SK-N-SH (cell line): ENCODE measurements at regions not wholly inside any gene's neighbourhood (a gene's known extent, or its start where the extent isn't known, plus 50 kb on each side); places are given as distances from the start of the nearest gene placed in this dataset.
A peak's percentile ranks its signal among the peaks of the same experiment; 100 is the strongest.

Experiments used
- CTCF ChIA-PET: fragments of 300-600, 350-600 bp; formaldehyde crosslinking; extraction: SDS; loops from one replicate; lab custom pipeline; 2021; lab: Yijun Ruan, JAX
- POLR2A ChIA-PET: fragments of 350-600 bp; sonication (Branson Sonifier 250); formaldehyde crosslinking; extraction: SDS; loops from one replicate; lab custom pipeline; 2020; ENCODE audit warnings: antibody characterized with exemption, inconsistent platforms; lab: Yijun Ruan, JAX
- DNase-seq: peaks from one replicate; pipeline ENCODE4 v3.0.0; 2012
- H2AFZ ChIP-seq: fragments of 200-600 bp; sonication (generic); 2 replicates; pipeline ENCODE4 v1.8.1; 2016; ENCODE audit warnings: antibody characterized with exemption, mild to moderate bottlenecking, low read depth
- H3F3A ChIP-seq: fragments of 200-600 bp; sonication (generic); replicated peaks from 2 replicates; pipeline ENCODE3; 2016; ENCODE audit warnings: antibody characterized with exemption, mild to moderate bottlenecking; ENCODE audit not compliant: insufficient read depth
- H3K27ac ChIP-seq, 2 experiments: fragments of 200-500 bp in 1 of 2; fragments of 200-600 bp in 1 of 2; sonication (Bioruptor generic) in 1 of 2; sonication (generic), shearing (Covaris generic) in 1 of 2; 2 replicates each; pipeline versions ENCODE4 v1.5.1 to v1.6.1; 2014 to 2016; ENCODE audit warnings: low read depth in 2 of 2, inconsistent platforms in 1 of 2, low read length in 1 of 2, mild to moderate bottlenecking in 1 of 2, mixed read lengths in 1 of 2
- H3K27me3 ChIP-seq: fragments of 200-600 bp; sonication (generic), shearing (Covaris generic); 2 replicates; pipeline ENCODE4 v1.6.1; 2016; ENCODE audit warnings: mixed run types; ENCODE audit not compliant: insufficient read depth
- H3K36me3 ChIP-seq, 2 experiments: fragments of 200-500 bp in 1 of 2; fragments of 200-600 bp in 1 of 2; sonication (Bioruptor generic) in 1 of 2; sonication (generic) in 1 of 2; replicated peaks in 1 of 2; 2 replicates each; pipeline versions ENCODE3 to v1.5.1; 2014 to 2016; ENCODE audit warnings: low read length in 1 of 2, mild to moderate bottlenecking in 1 of 2; ENCODE audit not compliant: insufficient read depth in 2 of 2, control insufficient read depth in 1 of 2
- H3K4me1 ChIP-seq, 2 experiments: fragments of 200-500 bp in 1 of 2; fragments of 200-600 bp in 1 of 2; sonication (Bioruptor generic) in 1 of 2; sonication (generic), shearing (Covaris generic) in 1 of 2; 2 replicates each; pipeline versions ENCODE4 v1.5.1 to v1.6.1; 2014 to 2016; ENCODE audit warnings: low read depth in 1 of 2, low read length in 1 of 2, mixed run types in 1 of 2; ENCODE audit not compliant: insufficient read depth in 2 of 2, control insufficient read depth in 1 of 2
- H3K4me2 ChIP-seq: fragments of 200-600 bp; sonication (generic), shearing (Covaris generic); 2 replicates; pipeline ENCODE4 v1.6.1; 2017; ENCODE audit warnings: mixed run types
- H3K4me3 ChIP-seq, 2 experiments: fragments of 200-500 bp in 1 of 2; fragments of 200-600 bp in 1 of 2; sonication (Bioruptor generic) in 1 of 2; sonication (generic), shearing (Covaris generic) in 1 of 2; 2 replicates each; pipeline versions ENCODE4 v1.5.1 to v1.8.1; 2014 to 2016; ENCODE audit warnings: low read depth in 2 of 2, inconsistent platforms in 1 of 2, low read length in 1 of 2, mild to moderate bottlenecking in 1 of 2, mixed read lengths in 1 of 2, moderate library complexity in 1 of 2
- H3K79me2 ChIP-seq: fragments of 200-600 bp; sonication (generic); 2 replicates; pipeline ENCODE4 v1.8.1; 2017; ENCODE audit warnings: mild to moderate bottlenecking; ENCODE audit not compliant: insufficient read depth
- H3K9ac ChIP-seq: fragments of 200-600 bp; sonication (generic); 2 replicates; pipeline ENCODE4 v1.6.1; 2017; ENCODE audit warnings: mixed run types
- H3K9me2 ChIP-seq: fragments of 200-600 bp; sonication (generic); 2 replicates; pipeline ENCODE4 v1.6.1; 2017; ENCODE audit warnings: mixed run types
- H3K9me3 ChIP-seq: fragments of 200-600 bp; sonication (generic); 2 replicates; pipeline ENCODE4 v1.6.1; 2017; ENCODE audit warnings: mixed run types, mild to moderate bottlenecking, moderate library complexity
- H4K20me1 ChIP-seq: fragments of 200-600 bp; sonication (generic); 2 replicates; pipeline ENCODE4 v1.6.1; 2017; ENCODE audit warnings: mild to moderate bottlenecking, mixed run types; ENCODE audit not compliant: insufficient read depth
- CTCF ChIP-seq: fragments of 200-600 bp; sonication (generic); IDR thresholded peaks from 2 replicates; pipeline ENCODE4 v1.6.1; 2017; ENCODE audit warnings: antibody characterized with exemption, mild to moderate bottlenecking, moderate library complexity
- EZH2phosphoT487 ChIP-seq: fragments of 200-600 bp; sonication (generic); IDR thresholded peaks from 2 replicates; pipeline ENCODE4 v1.6.1; 2017; ENCODE audit warnings: low read depth, mixed run types, mild to moderate bottlenecking, antibody characterized with exemption, moderate library complexity, borderline replicate concordance
- FOXM1 ChIP-seq: IDR thresholded peaks from 2 replicates; pipeline ENCODE4 v1.4.0; 2012; ENCODE audit warnings: low read depth, mild to moderate bottlenecking
- GABPA ChIP-seq: IDR thresholded peaks from 2 replicates; pipeline ENCODE4 v1.4.0; 2012; ENCODE audit warnings: low read depth, mild to moderate bottlenecking
- GATA2 ChIP-seq: sonication (generic); formaldehyde crosslinking; IDR thresholded peaks from 2 replicates; pipeline ENCODE4 v1.5.0; 2020; ENCODE audit warnings: mild to moderate bottlenecking, missing genetic modification reagents
- NFIC ChIP-seq: IDR thresholded peaks from 2 replicates; pipeline ENCODE4 v1.4.0; 2012; ENCODE audit warnings: borderline replicate concordance
- RAD21 ChIP-seq: IDR thresholded peaks from 2 replicates; pipeline ENCODE4 v1.6.1; 2012; ENCODE audit warnings: mild to moderate bottlenecking, low read length
- SMC3 ChIP-seq: IDR thresholded peaks from 2 replicates; pipeline ENCODE4 v1.6.1; 2012; ENCODE audit warnings: low read depth, low read length, improper control_type of control experiment
- TAF1 ChIP-seq: IDR thresholded peaks from 2 replicates; pipeline ENCODE4 v1.6.1; 2012; ENCODE audit warnings: low read depth, mild to moderate bottlenecking, low read length, moderate library complexity, borderline replicate concordance
- WGBS: methylation state at CpG from one replicate; pipeline ENCODE4 v1.1.6; 2017; ENCODE audit warnings: low lambda C conversion rate; 5-methylcytosine and 5-hydroxymethylcytosine counted together

DNA sequence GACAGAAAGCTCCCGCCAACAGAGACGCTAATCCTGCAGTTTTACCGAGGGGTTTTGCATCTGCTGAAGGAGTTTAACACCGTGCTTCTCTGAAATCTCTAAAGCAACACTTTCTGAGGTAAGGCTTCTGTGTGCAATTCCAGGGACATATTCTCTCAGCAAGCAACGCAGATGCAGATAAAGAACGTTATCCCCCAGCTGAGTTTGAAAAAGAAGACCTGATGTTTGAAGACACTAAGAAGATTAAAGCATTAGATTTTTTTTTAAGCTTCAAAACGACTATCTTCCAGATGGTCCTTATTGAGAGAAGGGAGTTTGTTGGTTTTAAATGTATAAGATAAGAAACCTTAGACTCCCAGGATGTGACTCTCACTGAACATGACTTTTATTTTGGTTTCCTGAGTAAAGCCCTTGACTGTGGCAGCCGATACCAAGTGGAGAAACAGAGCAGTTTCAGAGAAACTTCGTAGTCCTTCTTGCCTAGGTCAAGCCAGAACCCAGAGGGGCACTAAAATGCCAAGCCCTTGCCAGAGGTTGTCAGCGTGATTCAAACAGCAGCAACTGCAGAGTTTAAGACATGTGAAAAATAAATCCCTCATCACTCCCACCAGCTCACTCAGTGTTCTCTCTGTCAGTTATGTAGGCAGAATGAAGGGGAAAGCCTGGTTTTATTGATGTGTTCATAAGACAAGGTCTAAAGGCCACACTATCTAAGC, 353.3 kb upstream of the CNR1 start (continued):
- no peak for TF ChIP-seq CTCF
- no peak for TF ChIP-seq EZH2phosphoT487

DNA sequence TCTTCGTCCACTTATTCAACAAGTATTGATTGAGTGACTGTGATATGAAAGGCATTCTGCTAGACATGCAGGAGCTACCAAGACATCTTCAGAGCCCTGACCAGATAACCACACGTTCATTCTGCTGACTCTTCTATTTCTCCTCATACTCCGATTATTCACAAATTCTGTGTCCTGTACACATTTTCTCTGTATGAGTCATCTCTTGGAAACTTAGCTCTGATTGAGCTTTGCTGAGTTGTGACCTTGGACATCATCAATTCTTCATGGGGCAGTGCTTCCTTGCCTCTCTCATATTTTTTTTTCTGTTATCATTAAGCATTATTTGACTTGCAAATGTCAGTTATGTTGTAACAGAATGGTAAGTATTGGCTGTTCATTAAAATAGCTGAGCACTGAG, 351.6 kb upstream of the CNR1 start:
- no peak for DNase-seq
- POLR2A ChIA-PET: no interaction called here
- 44% methylated on average over 3 of the region's 3 CpGs for WGBS
- TF ChIP-seq SMC3 (no peak), FOXM1 (no peak), GABPA (no peak), TAF1 (no peak)
- no peaks in the 10 kb centered on the region for H3K9me3 ChIP-seq
- no peaks in the 10 kb centered on the region for H3K27me3 ChIP-seq
- no peak overlapping the region for H3K27ac ChIP-seq
- no peak overlapping the region for H3K9ac ChIP-seq
- no peak overlapping the region for H3K4me3 ChIP-seq
- H3F3A ChIP-seq: no peaks in the 10 kb centered on the region
- no peaks in the 10 kb centered on the region for H3K4me1 ChIP-seq
- no peak overlapping the region for H3K4me2 ChIP-seq
- H3K36me3 ChIP-seq: no peaks in the 10 kb centered on the region
- H3K9me2 ChIP-seq: no peaks in the 10 kb centered on the region
- H2AFZ ChIP-seq: no peak overlapping the region
- H3K79me2 ChIP-seq: no peaks in the 10 kb centered on the region
- H4K20me1 ChIP-seq: no peaks in the 10 kb centered on the region
- CTCF ChIA-PET: no interaction called here

GRCh38 chr6:88513920-88514319, 347.8 kb upstream of the CNR1 start:
- H3K4me1 ChIP-seq: no peaks in the 10 kb centered on the region
- POLR2A ChIA-PET: no interaction called here
- no peak for DNase-seq
- H3K36me3 ChIP-seq: no peaks in the 10 kb centered on the region
- no peaks in the 10 kb centered on the region for H3K79me2 ChIP-seq
- no peak overlapping the region for H3K4me2 ChIP-seq
- H3K4me3 ChIP-seq: no peak overlapping the region
- TF ChIP-seq RAD21 (peak; percentile 5; the same call in 1 of the 2 replicates), CTCF (0 out of 2 replicates have a peak, but pooled peaks have one; percentile 14), NFIC (no peak), GATA2 (CRISPR knock-in tag) (no peak)
- H3K9me3 ChIP-seq: no peaks in the 10 kb centered on the region
- no peaks in the 10 kb centered on the region for H3K9me2 ChIP-seq
- 10% methylated on average over 4 of the region's 4 CpGs for WGBS
- H3F3A ChIP-seq: no peaks in the 10 kb centered on the region
- no peaks in the 10 kb centered on the region for H3K27me3 ChIP-seq
- no peak overlapping the region for H2AFZ ChIP-seq
- H4K20me1 ChIP-seq: no peaks in the 10 kb centered on the region
- no peak overlapping the region for H3K27ac ChIP-seq
- no peak overlapping the region for H3K9ac ChIP-seq
- CTCF ChIA-PET: no interaction called here
